ENCODE measurements at regions not wholly inside any gene's neighbourhood (a gene's known extent, or its start where the extent isn't known, plus 50 kb on each side); places are given as distances from the start of the nearest gene placed in this dataset.

DNA sequence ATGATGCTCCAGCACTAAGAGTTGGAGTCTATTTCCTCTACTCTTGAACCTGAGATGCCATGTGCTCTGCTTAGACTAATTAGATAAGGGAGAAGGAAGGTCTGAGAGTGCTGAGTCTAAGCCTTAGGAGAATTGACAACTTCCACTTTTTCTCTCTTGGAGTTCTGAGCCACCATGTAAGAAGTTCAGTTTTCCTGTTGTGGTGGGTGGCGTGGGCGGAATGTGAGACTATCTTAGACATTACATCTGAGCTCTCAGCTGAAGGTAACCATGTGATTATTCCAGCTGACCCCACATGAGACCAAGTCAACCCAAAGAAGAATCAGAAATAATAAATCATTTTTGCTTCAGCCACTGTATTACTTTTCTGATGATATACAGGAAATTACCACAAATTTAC, 404.5 kb upstream of the LRRC7 start:
- no peak overlapping the region for H3K4me3 ChIP-seq (ENCODE audit: low read depth, low read length)
- DNase-seq (ENCODE audit: low read depth): no peak
- TF ChIP-seq CTCF (conservative IDR thresholded peaks at IDR 0.05; ENCODE audit: low read depth, low read length): no peak

- no peak overlapping the region for H3K4me3 ChIP-seq (ENCODE audit: low read depth, low read length)
- no peak for TF ChIP-seq CTCF (conservative IDR thresholded peaks at IDR 0.05; ENCODE audit: low read depth, low read length)
- no peak for DNase-seq (ENCODE audit: low read depth)
Measured at GRCh38 chr1:69163779-69164178, 403.9 kb upstream of the LRRC7 start.

DNA sequence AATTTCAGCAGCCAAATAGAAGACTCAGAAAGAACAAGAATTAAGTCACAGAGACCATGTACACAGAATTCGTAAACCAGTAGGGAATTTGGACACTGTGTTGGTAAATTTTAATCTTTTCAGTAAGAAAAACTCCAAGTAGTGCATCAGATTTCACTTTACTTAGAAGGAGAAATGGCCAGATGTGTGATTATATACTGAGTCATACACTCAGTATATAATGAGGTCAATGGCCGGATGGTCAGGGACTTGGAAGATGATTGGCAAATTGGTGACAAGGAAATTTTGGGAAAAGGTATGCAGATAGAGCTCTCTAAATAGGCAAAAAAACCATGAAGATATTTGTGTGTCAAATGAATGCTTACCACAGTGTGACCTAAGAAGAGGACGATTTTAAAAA, 399.8 kb upstream of the LRRC7 start:
- TF ChIP-seq CTCF (conservative IDR thresholded peaks at IDR 0.05; ENCODE audit: low read depth, low read length): no peak
- no peak overlapping the region for H3K4me3 ChIP-seq (ENCODE audit: low read depth, low read length)
- no peak for DNase-seq (ENCODE audit: low read depth)

DNA sequence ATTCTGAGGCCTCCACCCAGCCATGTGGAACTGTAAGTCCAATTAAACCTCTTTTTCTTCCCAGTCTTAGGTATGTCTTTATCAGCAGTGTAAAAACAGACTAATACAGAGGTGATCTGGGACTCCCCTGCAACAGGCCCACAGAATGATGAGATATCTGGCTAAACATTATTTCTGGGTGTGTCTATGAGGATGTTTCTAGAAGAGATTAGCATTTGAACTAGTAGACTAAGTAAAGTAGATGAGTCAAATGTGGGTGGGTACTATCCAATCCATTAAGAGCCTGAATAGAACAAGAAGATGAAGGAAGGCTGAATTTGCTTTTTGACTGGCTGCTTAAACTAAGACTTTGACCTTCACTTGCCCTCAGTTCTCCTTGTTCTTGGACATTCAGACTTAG, 396.5 kb upstream of the LRRC7 start:
- DNase-seq (ENCODE audit: low read depth): no peak
- H3K4me3 ChIP-seq (ENCODE audit: low read depth, low read length): no peak overlapping the region
- no peak for TF ChIP-seq CTCF (conservative IDR thresholded peaks at IDR 0.05; ENCODE audit: low read depth, low read length)

DNA sequence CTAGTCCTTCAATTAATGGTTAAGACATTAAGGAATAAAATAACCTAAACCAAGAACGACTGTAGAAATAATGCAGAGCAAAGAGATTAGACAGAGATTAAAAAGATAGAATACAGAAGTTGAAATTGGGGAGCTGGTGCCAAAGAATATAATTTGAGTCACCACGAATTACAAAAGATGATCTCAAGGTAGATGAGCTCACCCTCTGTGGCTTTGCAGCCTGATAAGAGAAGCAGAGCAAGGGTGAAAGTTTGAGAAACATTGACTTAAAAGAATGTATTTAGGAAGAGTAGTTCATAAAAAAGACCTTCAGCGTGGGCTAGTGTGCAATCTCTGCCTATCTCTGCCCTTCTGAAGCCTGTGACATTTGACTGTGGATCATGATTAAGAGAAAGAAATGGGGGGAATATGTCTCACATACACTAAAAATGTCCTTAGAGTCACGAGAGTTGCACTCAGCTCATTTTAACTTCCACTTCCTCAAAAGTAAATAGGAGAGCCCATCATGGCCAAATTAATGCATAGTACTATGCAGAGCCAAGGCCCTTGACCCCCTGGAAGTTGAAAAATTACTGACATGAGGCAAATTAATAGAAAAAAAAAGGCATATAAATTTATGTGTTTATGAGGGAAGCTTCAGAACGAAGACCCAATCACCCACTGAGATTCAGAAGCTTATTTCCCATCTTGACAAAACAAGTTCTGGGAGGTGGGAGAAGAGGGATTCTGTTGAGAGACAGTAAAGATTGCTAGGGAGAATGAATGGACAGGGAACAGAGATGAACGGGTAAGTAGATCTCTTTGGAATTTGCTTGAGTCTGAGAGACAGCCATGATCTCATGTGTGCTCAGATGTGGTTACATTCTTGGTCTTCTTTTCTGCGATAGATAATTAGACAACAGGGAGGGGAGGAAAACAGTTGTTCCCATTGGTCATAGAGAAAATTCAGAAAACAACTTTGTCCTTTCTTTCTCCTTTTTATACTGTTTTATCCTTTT, 395.4 kb upstream of the LRRC7 start:
- no peak for TF ChIP-seq CTCF (conservative IDR thresholded peaks at IDR 0.05; ENCODE audit: low read depth, low read length)
- DNase-seq (ENCODE audit: low read depth): peak; percentile 51
- no peak overlapping the region for H3K4me3 ChIP-seq (ENCODE audit: low read depth, low read length)

- TF ChIP-seq CTCF (conservative IDR thresholded peaks at IDR 0.05; ENCODE audit: low read depth, low read length): no peak
- no peak overlapping the region for H3K4me3 ChIP-seq (ENCODE audit: low read depth, low read length)
- no peak for DNase-seq (ENCODE audit: low read depth)
Measured at GRCh38 chr1:69175053-69175452, 392.7 kb upstream of the LRRC7 start.

DNA sequence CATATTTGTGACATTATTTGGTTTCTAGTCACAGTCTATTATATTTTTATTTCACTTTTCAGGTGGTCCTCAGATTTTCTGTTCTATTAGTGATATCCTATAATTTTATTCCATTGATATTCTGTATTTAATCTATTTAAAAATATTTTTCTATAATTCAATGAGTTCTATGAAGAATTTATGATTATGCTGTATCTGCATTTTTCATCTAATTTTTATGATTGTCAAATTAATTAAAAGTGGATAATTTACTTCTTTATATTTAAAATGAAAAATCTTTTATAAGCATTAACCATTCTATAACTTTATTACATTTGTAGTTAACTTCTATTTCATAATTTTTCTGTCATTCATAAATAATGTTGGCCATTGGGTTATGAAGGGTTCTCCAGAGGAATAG, 387.4 kb upstream of the LRRC7 start:
- H3K4me3 ChIP-seq (ENCODE audit: low read depth, low read length): no peak overlapping the region
- TF ChIP-seq CTCF (conservative IDR thresholded peaks at IDR 0.05; ENCODE audit: low read depth, low read length): no peak

More for the DNA sequence above, 387.4 kb upstream of the LRRC7 start:
- DNase-seq (ENCODE audit: low read depth): no peak
